Central memory CD8-positive, alpha-beta T cell (primary cell): ENCODE measurements at regions not wholly inside any gene's neighbourhood (a gene's known extent, or its start where the extent isn't known, plus 50 kb on each side); places are given as distances from the start of the nearest gene placed in this dataset.

ENCODE experiments used
- ATAC-seq: fragments of 150-1000 bp; cut with Tn5 transposase; replicated peaks from 2 replicates; pipeline ENCODE4 v1.10.0; 2022; ENCODE audit warnings: mild to moderate bottlenecking, moderate FRiP score, moderate number of reproducible peaks; ENCODE audit not compliant: poor library complexity, severe bottlenecking; ENCODE audit errors: extremely low read depth
- DNase-seq, 2 donors: peaks; one replicate each; pipeline ENCODE4 v3.0.0; 2021; ENCODE audit warnings: low spot score in 2 of 2
- H3K27ac Mint-ChIP-seq: one replicate; pipeline ENCODE4 v1.8.0; 2022; ENCODE audit warnings: low read depth, mild to moderate bottlenecking, moderate library complexity, mixed read lengths
- H3K27me3 Mint-ChIP-seq: one replicate; pipeline ENCODE4 v1.8.0; 2022; ENCODE audit warnings: mixed read lengths
- H3K36me3 Mint-ChIP-seq: one replicate; pipeline ENCODE4 v1.8.0; 2022; ENCODE audit warnings: mild to moderate bottlenecking, moderate library complexity, mixed read lengths; ENCODE audit not compliant: insufficient read depth
- H3K4me1 Mint-ChIP-seq: one replicate; pipeline ENCODE4 v1.8.0; 2022; ENCODE audit warnings: mixed read lengths
- H3K4me3 Mint-ChIP-seq: one replicate; pipeline ENCODE4 v1.8.0; 2022; ENCODE audit warnings: mild to moderate bottlenecking, moderate library complexity, mixed read lengths
- H3K9me3 Mint-ChIP-seq: one replicate; pipeline ENCODE4 v1.8.0; 2022; ENCODE audit warnings: mixed read lengths

DNA sequence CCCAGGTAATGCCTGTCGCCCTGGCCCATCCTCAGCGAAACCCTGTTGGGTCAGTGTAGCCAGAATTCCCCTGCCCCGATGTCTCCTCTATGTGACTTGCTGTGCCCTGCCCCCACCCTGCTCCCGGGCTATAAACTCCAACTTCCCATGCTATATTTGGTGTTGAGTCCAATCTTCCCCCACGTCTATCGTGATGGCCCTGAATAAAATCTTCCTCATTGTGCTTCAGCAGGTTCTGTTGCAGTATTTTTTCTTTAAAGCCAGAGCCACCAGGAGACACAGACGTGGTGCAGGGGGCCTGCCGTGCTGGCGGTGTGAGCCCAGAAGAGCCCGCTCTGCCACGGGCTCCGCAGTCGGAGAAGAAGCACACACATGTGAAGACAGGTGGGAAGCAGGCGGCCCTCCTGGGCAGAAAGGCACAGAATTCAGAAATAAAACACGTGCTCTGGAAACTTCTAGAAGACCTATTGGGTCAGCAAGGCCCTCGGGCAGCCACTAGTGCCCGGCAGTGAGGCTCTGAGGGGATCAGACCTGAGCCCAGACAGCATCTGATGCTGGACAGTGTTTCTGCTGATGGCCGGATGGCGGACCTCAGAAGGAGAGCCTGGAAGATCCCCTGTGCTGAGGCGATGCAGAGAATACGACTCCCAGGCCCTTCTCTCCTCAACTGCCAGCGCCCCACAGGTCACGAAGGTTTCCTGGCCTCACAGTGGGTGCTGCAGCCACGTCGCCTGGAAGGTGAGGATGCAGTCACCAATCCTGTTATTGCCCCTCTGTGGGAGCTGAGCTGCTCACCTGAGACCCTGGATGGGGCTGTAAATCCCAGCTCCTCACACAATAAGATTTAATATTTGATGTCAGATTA, 501.9 kb downstream of the BRD1 start:
- Mint-ChIP-seq H3K9me3 (no peaks in the 10 kb centered on the region), H3K27ac (no peak overlapping the region), H3K4me3 (no peak overlapping the region), H3K36me3 (no peaks in the 10 kb centered on the region), H3K4me1 (no peaks in the 10 kb centered on the region), H3K27me3 (peaks cover 48% of the 10 kb centered on the region)
- DNase-seq, result no peak
- no peak for ATAC-seq

GRCh38 chr22:49324527-49325491, 502.9 kb downstream of the BRD1 start:
- Mint-ChIP-seq H3K36me3 (no peaks in the 10 kb centered on the region), H3K4me1 (no peaks in the 10 kb centered on the region), H3K27me3 (peaks cover 50% of the 10 kb centered on the region), H3K4me3 (no peak overlapping the region), H3K9me3 (no peaks in the 10 kb centered on the region), H3K27ac (no peak overlapping the region)
- ATAC-seq (no peak), DNase-seq (no peak)

- no peaks in the 10 kb centered on the region for H3K36me3 Mint-ChIP-seq
- H3K27me3 Mint-ChIP-seq, result peaks cover 60% of the 10 kb centered on the region
- ATAC-seq, result no peak
- H3K4me3 Mint-ChIP-seq, result no peak overlapping the region
- no peaks in the 10 kb centered on the region for H3K4me1 Mint-ChIP-seq
- DNase-seq, result no peak
- no peak overlapping the region for H3K27ac Mint-ChIP-seq
- no peaks in the 10 kb centered on the region for H3K9me3 Mint-ChIP-seq
These were observed 503.8 kb downstream of the BRD1 start for GRCh38 chr22:49323751-49324415.

- Mint-ChIP-seq H3K36me3 (no peaks in the 10 kb centered on the region), H3K27me3 (peaks cover 57% of the 10 kb centered on the region), H3K4me1 (no peaks in the 10 kb centered on the region), H3K4me3 (no peak overlapping the region), H3K27ac (no peak overlapping the region), H3K9me3 (no peaks in the 10 kb centered on the region)
- DNase-seq, result no peak
- ATAC-seq, result no peak
These were observed 504.6 kb downstream of the BRD1 start for GRCh38 chr22:49322861-49323622.

DNA sequence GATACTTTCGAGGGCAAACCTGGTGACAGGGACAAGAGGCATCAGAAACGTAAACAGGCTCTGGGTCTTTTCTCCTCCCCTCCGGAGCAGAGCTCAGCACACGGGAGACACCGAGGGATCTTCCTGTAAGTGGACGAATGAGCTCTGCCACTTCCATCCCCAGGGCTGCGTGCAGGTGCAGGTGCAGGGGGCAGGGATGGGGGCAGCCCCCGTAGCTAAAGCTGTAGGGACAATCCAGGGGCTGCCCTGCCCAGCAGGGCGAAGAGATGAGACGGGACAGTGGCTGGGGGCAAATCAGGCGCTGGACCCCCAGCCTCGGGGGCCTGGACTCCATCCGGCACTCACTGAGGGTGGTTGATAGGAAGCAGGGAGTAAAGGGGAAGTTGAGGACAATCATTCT, 505.4 kb downstream of the BRD1 start:
- H3K4me3 Mint-ChIP-seq, result no peak overlapping the region
- H3K9me3 Mint-ChIP-seq, result no peaks in the 10 kb centered on the region
- H3K36me3 Mint-ChIP-seq, result no peaks in the 10 kb centered on the region
- DNase-seq (no peak), ATAC-seq (no peak)
- peaks cover 56% of the 10 kb centered on the region for H3K27me3 Mint-ChIP-seq
- no peak overlapping the region for H3K27ac Mint-ChIP-seq
- H3K4me1 Mint-ChIP-seq, result no peaks in the 10 kb centered on the region

DNA sequence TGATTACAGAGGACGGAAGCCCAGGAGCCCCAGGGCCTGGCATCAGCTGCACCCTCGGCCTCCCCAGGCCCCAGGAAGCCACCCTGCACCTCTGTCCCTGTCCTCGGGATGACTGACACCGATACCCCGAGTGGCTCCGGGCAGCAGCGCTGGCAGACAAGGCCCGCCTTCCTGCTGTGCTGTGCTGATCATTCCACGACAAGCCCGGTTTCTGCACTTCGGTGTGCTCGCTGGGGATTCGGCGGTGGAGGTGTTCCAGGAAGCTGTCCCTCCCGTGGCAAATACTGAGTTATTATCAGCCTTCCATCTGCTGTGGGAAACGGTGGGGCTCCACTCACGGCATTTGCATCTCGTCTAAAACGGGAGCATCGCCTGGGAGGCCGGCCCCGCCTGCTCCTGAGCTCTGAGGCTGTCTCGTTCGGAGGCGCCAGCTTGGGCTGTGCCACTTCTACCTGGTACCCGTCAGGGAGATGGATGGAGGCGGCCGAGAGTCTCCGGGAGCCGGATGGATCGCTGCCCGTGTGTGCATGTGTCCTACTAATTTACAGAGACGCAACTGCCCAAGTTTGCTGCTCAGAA, 506.1 kb downstream of the BRD1 start:
- no peak for DNase-seq
- Mint-ChIP-seq H3K36me3 (no peaks in the 10 kb centered on the region), H3K9me3 (no peaks in the 10 kb centered on the region), H3K4me1 (no peaks in the 10 kb centered on the region), H3K4me3 (no peak overlapping the region), H3K27ac (no peak overlapping the region), H3K27me3 (peaks cover 56% of the 10 kb centered on the region)
- ATAC-seq, result no peak

DNA sequence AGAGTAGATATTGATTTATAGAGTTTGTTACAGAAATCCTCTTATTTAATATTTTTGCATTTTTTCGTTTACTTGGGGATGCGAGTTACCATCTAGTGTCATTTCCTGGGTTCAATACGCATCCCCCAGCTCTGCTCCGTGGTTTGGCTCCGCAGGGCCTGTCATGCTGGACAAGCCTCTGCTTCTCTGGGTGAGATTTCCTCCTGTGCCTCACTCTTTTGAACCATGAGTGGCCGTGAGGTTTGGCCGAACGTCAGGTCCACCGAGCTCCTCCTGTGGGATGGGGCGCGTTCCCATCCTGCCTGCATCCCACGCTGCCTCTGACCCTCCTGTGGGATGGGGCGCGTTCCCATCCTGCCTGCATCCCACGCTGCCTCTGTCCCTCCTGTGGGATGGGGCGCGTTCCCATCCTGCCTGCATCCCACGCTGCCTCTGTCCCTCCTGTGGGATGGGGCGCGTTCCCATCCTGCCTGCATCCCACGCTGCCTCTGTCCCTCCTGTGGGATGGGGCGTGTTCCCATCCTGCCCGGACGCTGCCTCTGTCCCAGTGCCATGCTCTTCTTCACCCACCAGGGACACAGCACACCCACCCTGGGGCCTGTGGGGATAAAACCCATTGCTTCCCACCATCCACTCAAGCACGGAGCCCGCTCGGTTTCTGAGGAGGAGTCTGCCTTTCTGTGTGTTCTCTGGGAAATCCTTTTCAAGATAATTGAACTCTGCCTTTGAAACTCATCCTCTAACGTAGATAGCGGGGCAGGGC, 506.8 kb downstream of the BRD1 start:
- ATAC-seq, result no peak
- H3K4me3 Mint-ChIP-seq, result no peak overlapping the region
- no peaks in the 10 kb centered on the region for H3K9me3 Mint-ChIP-seq
- no peaks in the 10 kb centered on the region for H3K36me3 Mint-ChIP-seq
- no peak for DNase-seq
- peaks cover 54% of the 10 kb centered on the region for H3K27me3 Mint-ChIP-seq
- H3K27ac Mint-ChIP-seq, result no peak overlapping the region
- H3K4me1 Mint-ChIP-seq, result no peaks in the 10 kb centered on the region

- ATAC-seq (no peak), DNase-seq (no peak)
- H3K36me3 Mint-ChIP-seq, result no peaks in the 10 kb centered on the region
- no peaks in the 10 kb centered on the region for H3K4me1 Mint-ChIP-seq
- peaks cover 33% of the 10 kb centered on the region for H3K27me3 Mint-ChIP-seq
- no peak overlapping the region for H3K4me3 Mint-ChIP-seq
- no peak overlapping the region for H3K27ac Mint-ChIP-seq
- H3K9me3 Mint-ChIP-seq, result no peaks in the 10 kb centered on the region
These were observed 510.3 kb downstream of the BRD1 start for GRCh38 chr22:49317369-49317768.

DNA sequence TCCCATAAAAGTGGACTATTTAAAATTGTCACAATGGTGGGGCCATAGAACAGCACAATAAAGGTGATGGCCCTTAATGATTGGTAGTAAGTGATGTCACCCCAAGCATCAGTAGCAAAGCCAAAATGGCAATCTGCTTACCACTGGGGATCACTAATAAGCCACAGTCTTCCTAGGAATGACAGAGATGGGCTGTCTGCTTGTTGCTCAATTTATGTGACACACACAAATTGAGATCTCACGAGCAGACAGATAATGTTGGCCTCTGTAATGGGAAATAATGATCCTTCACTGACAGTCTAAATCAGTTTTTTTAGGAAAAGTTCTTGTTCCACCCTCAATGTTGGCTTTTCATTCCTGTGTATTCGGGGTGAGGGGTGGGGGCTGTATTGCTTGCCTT, 515.1 kb downstream of the BRD1 start:
- H3K36me3 Mint-ChIP-seq, result no peaks in the 10 kb centered on the region
- ATAC-seq (no peak), DNase-seq (no peak)
- no peaks in the 10 kb centered on the region for H3K9me3 Mint-ChIP-seq
- no peak overlapping the region for H3K4me3 Mint-ChIP-seq
- H3K4me1 Mint-ChIP-seq, result no peaks in the 10 kb centered on the region
- peaks cover 37% of the 10 kb centered on the region for H3K27me3 Mint-ChIP-seq
- no peak overlapping the region for H3K27ac Mint-ChIP-seq

DNA sequence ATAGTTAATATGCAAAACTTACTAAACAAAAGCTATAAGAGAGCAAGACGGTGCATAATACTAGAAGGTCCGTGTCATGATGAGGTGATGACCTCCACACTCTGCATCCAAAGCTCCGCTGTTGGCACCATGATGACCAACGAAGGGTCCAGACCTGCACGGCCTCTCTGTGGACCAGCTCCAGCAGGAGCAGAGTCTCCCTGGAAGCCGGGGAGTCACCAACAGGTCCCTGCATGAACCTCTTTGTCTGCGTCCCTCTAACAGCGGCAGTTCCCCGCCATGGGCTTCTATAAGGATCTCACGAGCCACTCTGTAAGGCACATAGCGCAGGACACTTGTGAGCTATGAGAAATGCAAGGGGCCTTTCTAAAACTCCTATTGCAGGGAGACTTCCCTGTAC, 517.3 kb downstream of the BRD1 start:
- Mint-ChIP-seq H3K36me3 (no peaks in the 10 kb centered on the region), H3K27me3 (peaks cover 59% of the 10 kb centered on the region), H3K9me3 (no peaks in the 10 kb centered on the region), H3K4me1 (no peaks in the 10 kb centered on the region), H3K27ac (no peak overlapping the region), H3K4me3 (no peak overlapping the region)
- DNase-seq (no peak), ATAC-seq (no peak)

DNA sequence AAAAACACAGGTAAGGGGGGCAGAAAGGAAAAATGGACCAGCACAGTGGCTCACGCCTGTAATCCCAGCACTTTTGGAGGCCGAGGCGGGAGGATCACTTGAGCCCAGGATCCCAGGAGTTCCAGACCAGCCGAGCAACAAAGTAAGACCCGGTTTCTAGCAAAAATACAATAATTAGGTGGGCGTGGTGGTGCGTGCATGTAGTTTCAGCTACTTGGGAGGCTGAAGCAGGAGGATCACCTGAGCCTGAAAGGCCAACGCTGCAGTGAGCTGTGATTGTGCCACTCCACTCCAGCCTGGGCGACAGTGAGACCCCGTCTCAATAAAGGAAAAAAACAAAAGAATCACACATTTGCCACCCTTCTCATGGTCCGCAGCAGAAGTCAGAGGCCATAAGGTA, 519.4 kb downstream of the BRD1 start:
- ATAC-seq, result no peak
- no peaks in the 10 kb centered on the region for H3K9me3 Mint-ChIP-seq

More for the DNA sequence above, 519.4 kb downstream of the BRD1 start:
- Mint-ChIP-seq H3K4me1 (no peaks in the 10 kb centered on the region), H3K4me3 (no peak overlapping the region), H3K36me3 (no peaks in the 10 kb centered on the region), H3K27ac (no peak overlapping the region), H3K27me3 (peaks cover 71% of the 10 kb centered on the region)
- no peak for DNase-seq
